Cardiac muscle cell (in vitro differentiated cells and primary cell): ENCODE measurements at regions not wholly inside any gene's neighbourhood (a gene's known extent, or its start where the extent isn't known, plus 50 kb on each side); places are given as distances from the start of the nearest gene placed in this dataset.

Source experiments
- DNase-seq, 2 donors: peaks; one replicate each; pipeline versions ENCODE4 v3.0.0 to v3.0.0-alpha.2; 2010 to 2017; ENCODE audit warnings: low read depth in 1 of 2, low spot score in 1 of 2
- H3K27ac ChIP-seq: fragments of 200-600 bp; sonication (generic); 2 replicates; pipeline ENCODE4 v1.5.1; 2016
- H3K27me3 ChIP-seq: fragments of 200-600 bp; sonication (generic); 2 replicates; pipeline ENCODE4 v1.6.0; 2016; ENCODE audit warnings: control low read depth
- H3K36me3 ChIP-seq: fragments of 200-600 bp; sonication (generic); 2 replicates; pipeline ENCODE4 v1.5.1; 2016; ENCODE audit warnings: control low read depth
- H3K4me1 ChIP-seq: fragments of 200-600 bp; sonication (generic); 2 replicates; pipeline ENCODE4 v1.8.1; 2017; ENCODE audit warnings: low read depth, mild to moderate bottlenecking, mixed run types
- H3K4me3 ChIP-seq: fragments of 200-600 bp; sonication (generic); 2 replicates; pipeline ENCODE4 v1.5.1; 2016; ENCODE audit warnings: mild to moderate bottlenecking
- H3K9me3 ChIP-seq: fragments of 200-600 bp; sonication (generic); 2 replicates; pipeline ENCODE4 v1.5.1; 2017; ENCODE audit warnings: low read depth, mild to moderate bottlenecking, control low read depth
- CTCF ChIP-seq: IDR thresholded peaks from 2 replicates; pipeline ENCODE4 v1.5.1; 2012; ENCODE audit warnings: low read depth, mild to moderate bottlenecking, low read length

- Histone ChIP-seq H3K4me1 (peaks cover 9% of the 10 kb centered on the region), H3K27ac (no peak overlapping the region), H3K36me3 (no peaks in the 10 kb centered on the region), H3K4me3 (no peak overlapping the region), H3K9me3 (no peaks in the 10 kb centered on the region), H3K27me3 (no peaks in the 10 kb centered on the region)
- peak; percentile 18 for TF ChIP-seq CTCF
- DNase-seq, result peak in 1 of 2 donors; percentile 35
Measured at GRCh38 chr4:159444678-159445077, 341.8 kb downstream of the RAPGEF2 start.

- DNase-seq, result peak in 1 of 2 donors; percentile 13
- no peak for TF ChIP-seq CTCF
- Histone ChIP-seq H3K9me3 (no peaks in the 10 kb centered on the region), H3K27ac (peak overlapping the region; percentile 76), H3K4me3 (no peak overlapping the region), H3K27me3 (no peaks in the 10 kb centered on the region), H3K4me1 (peaks cover 9% of the 10 kb centered on the region), H3K36me3 (no peaks in the 10 kb centered on the region)
Measured at GRCh38 chr4:159445692-159446091, 342.8 kb downstream of the RAPGEF2 start.

- peak; percentile 80 to 85 for DNase-seq
- peak; percentile 91 for TF ChIP-seq CTCF
- no peak overlapping the region for H3K4me3 ChIP-seq
- no peaks in the 10 kb centered on the region for H3K27me3 ChIP-seq
- H3K27ac ChIP-seq, result peak overlapping the region; percentile 76
- H3K36me3 ChIP-seq, result no peaks in the 10 kb centered on the region
- no peaks in the 10 kb centered on the region for H3K9me3 ChIP-seq
- peaks cover 9% of the 10 kb centered on the region for H3K4me1 ChIP-seq
Measured at GRCh38 chr4:159446266-159446976, 343.5 kb downstream of the RAPGEF2 start.

GRCh38 chr4:159447296-159447695 is 344.4 kb downstream of the RAPGEF2 start:
- Histone ChIP-seq H3K36me3 (no peaks in the 10 kb centered on the region), H3K4me3 (no peak overlapping the region), H3K9me3 (no peaks in the 10 kb centered on the region), H3K27me3 (no peaks in the 10 kb centered on the region), H3K27ac (no peak overlapping the region), H3K4me1 (peaks cover 9% of the 10 kb centered on the region)
- peak in 1 of 2 donors; percentile 46 for DNase-seq
- TF ChIP-seq CTCF, result no peak

GRCh38 chr4:159451006-159451405 is 348.1 kb downstream of the RAPGEF2 start:
- no peak for TF ChIP-seq CTCF
- Histone ChIP-seq H3K27me3 (no peaks in the 10 kb centered on the region), H3K4me3 (no peak overlapping the region), H3K27ac (no peak overlapping the region), H3K4me1 (peaks cover 3% of the 10 kb centered on the region), H3K9me3 (no peaks in the 10 kb centered on the region), H3K36me3 (no peaks in the 10 kb centered on the region)
- DNase-seq, result no peak
